ENCODE measurements at regions not wholly inside any gene's neighbourhood (a gene's known extent, or its start where the extent isn't known, plus 50 kb on each side); places are given as distances from the start of the nearest gene placed in this dataset.

DNA sequence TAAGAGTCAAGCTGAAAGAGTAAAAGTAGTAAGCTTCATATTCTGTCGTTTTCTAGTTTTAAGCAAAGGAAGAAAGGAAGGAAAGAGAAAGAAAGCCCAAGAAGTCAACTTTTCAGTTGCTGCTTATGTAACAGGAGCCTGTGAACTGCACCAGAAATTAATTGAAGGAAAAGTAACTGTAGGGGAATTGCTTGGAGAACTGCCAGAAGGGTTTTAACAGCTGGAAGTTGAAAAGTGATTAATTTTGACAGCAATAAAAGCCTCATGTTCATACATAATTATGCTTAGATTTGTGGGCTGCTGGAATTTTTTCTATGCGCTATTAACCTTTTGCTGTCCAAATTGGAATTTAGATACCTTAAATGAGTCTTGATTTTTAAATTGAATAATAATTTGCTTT, 255.7 kb downstream of the ENC1 start:
- H3K27me3 ChIP-seq, result no peaks in the 10 kb centered on the region
- no peaks in the 10 kb centered on the region for H3K9me3 ChIP-seq
- peaks cover 11% of the 10 kb centered on the region for H3K4me1 ChIP-seq (ENCODE audit: insufficient read depth)
- no peak overlapping the region for H3K4me3 ChIP-seq
- TF ChIP-seq, protein P1, sequence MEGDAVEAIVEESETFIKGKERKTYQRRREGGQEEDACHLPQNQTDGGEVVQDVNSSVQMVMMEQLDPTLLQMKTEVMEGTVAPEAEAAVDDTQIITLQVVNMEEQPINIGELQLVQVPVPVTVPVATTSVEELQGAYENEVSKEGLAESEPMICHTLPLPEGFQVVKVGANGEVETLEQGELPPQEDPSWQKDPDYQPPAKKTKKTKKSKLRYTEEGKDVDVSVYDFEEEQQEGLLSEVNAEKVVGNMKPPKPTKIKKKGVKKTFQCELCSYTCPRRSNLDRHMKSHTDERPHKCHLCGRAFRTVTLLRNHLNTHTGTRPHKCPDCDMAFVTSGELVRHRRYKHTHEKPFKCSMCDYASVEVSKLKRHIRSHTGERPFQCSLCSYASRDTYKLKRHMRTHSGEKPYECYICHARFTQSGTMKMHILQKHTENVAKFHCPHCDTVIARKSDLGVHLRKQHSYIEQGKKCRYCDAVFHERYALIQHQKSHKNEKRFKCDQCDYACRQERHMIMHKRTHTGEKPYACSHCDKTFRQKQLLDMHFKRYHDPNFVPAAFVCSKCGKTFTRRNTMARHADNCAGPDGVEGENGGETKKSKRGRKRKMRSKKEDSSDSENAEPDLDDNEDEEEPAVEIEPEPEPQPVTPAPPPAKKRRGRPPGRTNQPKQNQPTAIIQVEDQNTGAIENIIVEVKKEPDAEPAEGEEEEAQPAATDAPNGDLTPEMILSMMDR (IDR thresholded peaks at IDR 0.05), result no peak
- TF ChIP-seq POLR2A (IDR thresholded peaks at IDR 0.05), result no peak
- no peak for TF ChIP-seq EP300 (IDR thresholded peaks at IDR 0.05)
- intact Hi-C loops (cut with DNase I), result loop anchor here in 2 of 4 donors (5.0 to 10.0 kb wide), 2 partner anchors 68 to 260 kb away; partner anchors contain the start of gene ENC1 (in 1 of the 2)
- DNase-seq, result no peak
- 12 to 20% (median 19%) methylated on average over 2 of the region's 2 CpGs for WGBS, 3 donors
- no peaks in the 10 kb centered on the region for H3K36me3 ChIP-seq
- no peak overlapping the region for H3K27ac ChIP-seq

DNA sequence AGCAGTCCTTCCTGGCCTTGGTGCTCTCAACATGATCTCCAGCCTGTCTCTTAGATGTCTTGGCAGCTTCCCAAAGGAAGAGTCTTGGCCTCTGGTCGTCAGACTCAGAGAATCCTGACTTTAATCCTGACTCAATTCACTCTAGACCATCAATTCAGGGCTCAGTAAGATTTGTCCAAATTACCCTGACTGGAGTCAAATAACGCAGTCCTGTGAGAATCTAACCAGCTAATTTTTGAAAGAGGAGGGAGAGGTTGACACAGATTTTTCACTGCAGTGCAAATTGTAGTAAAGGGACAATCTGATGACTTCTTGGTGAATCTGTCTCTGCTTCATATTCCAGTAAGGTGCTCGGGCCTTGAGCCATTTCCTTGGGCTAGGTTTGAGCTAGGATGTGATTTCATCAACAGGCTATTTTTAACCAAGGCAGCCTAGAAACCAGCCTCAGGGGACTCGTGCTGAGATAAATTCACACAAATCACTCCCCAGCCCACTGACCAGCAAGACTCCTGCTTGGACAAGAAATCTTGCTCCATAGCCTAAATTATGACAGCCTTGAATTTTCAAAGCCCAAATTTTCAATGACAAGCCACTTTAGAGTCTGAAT, 257.4 kb downstream of the ENC1 start:
- 23 to 28% (median 24%) methylated on average over 4 of the region's 4 CpGs for WGBS, 3 donors
- Histone ChIP-seq H3K27ac (peak overlapping the region in 1 of 2 donors; percentile 23), H3K4me3 (no peak overlapping the region), H3K9me3 (no peaks in the 10 kb centered on the region), H3K36me3 (no peaks in the 10 kb centered on the region), H3K4me1 (ENCODE audit: insufficient read depth) (peaks cover 11% of the 10 kb centered on the region), H3K27me3 (no peaks in the 10 kb centered on the region)
- peak in 3 of 5 donors; percentile 13 to 63 (median 41) for DNase-seq
- intact Hi-C loops (cut with DNase I), result loop anchor here in 2 of 4 donors (5.0 to 10.0 kb wide), 2 partner anchors 66 to 262 kb away; partner anchors contain the start of gene ENC1 (in 1 of the 2)
- no peak for TF ChIP-seq POLR2A (IDR thresholded peaks at IDR 0.05)
- TF ChIP-seq EP300 (IDR thresholded peaks at IDR 0.05), result no peak
- TF ChIP-seq, protein P1 (IDR thresholded peaks at IDR 0.05), result no peak

DNA sequence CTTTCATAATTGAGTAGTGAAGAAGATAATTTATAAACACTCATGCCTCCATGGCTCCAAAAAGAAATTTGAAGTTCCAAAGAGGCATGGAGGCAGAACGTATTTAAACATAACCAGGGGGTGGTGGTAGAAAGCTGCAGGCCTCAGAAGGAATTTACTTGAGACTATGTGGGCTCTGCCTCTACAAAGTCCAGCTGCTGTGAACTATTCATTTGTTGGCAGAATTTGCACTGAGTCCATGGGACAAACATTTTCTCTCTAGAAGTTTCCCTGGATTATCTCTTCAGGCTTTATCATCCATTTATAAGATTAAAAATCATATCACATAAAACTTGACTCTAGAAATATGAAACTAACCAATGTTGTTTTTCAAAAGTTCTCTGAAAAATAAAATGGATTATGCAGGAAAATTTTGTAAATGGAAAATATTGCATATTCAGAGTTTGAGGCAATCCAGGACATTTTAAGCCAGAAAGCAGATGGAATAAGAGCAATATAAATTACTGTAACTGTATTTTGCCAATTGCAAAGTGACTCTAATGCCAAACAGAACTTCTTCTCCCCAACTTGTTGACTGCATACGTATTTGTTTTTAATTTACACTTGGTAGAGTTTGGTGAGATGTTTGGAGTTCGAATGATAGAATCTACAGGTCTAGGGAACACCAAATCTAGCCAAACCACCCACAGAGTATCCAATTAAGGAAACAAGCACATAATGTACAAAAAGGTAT, 258.2 kb downstream of the ENC1 start:
- intact Hi-C loops (cut with DNase I), result loop anchor here in 2 of 4 donors (5.0 to 10.0 kb wide), 2 partner anchors 65 to 263 kb away; partner anchors contain the start of gene ENC1 (in 1 of the 2)

DNA sequence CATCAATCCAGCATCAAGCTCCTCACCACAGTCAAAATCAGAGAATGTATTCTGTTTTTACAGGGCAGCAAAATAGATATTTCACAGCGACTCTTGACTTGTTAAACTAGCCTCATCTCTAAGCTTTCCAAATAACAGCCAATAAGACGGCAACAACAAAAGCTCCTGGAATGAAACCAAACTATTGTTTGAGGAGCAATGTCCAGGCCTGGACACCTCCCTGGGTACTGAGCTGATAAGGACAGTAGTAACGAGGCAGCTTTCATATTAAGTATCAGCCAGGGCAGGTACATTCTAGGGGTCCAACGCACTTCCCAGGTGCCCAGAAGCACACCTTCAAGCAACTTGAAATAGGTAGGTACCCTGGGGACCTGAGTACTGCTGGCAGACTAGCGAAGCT, 260.3 kb downstream of the ENC1 start:
- Histone ChIP-seq H3K36me3 (no peaks in the 10 kb centered on the region), H3K4me1 (ENCODE audit: insufficient read depth) (peaks cover 11% of the 10 kb centered on the region), H3K9me3 (no peaks in the 10 kb centered on the region), H3K27me3 (no peaks in the 10 kb centered on the region), H3K27ac (no peak overlapping the region), H3K4me3 (no peak overlapping the region)
- DNase-seq, result no peak
- intact Hi-C loops (cut with DNase I), result loop anchor here in 2 of 4 donors (5.0 to 10.0 kb wide), 2 partner anchors 63 to 265 kb away; partner anchors contain the start of gene ENC1 (in 1 of the 2)
- 78 to 85% (median 79%) methylated on average over 5 of the region's 5 CpGs for WGBS, 3 donors
- TF ChIP-seq, protein P1 (IDR thresholded peaks at IDR 0.05), result no peak
- TF ChIP-seq POLR2A (IDR thresholded peaks at IDR 0.05), result no peak
- no peak for TF ChIP-seq EP300 (IDR thresholded peaks at IDR 0.05)

More for the DNA sequence above, 258.2 kb downstream of the ENC1 start:
- Histone ChIP-seq H3K27me3 (no peaks in the 10 kb centered on the region), H3K4me3 (no peak overlapping the region), H3K36me3 (no peaks in the 10 kb centered on the region), H3K27ac (peak overlapping the region in 1 of 2 donors; percentile 23), H3K4me1 (ENCODE audit: insufficient read depth) (peaks cover 11% of the 10 kb centered on the region), H3K9me3 (no peaks in the 10 kb centered on the region)
- 40 to 54% (median 47%) methylated on average over 3 of the region's 3 CpGs for WGBS, 3 donors
- no peak for DNase-seq
- TF ChIP-seq, protein P1 (IDR thresholded peaks at IDR 0.05), result no peak
- TF ChIP-seq POLR2A (IDR thresholded peaks at IDR 0.05), result no peak
- no peak for TF ChIP-seq EP300 (IDR thresholded peaks at IDR 0.05)

Data from ovary (tissue), 7 donors.